Keratinocyte (primary cell): ENCODE measurements at regions not wholly inside any gene's neighbourhood (a gene's known extent, or its start where the extent isn't known, plus 50 kb on each side); places are given as distances from the start of the nearest gene placed in this dataset.
"Not testable (repeated sequence)": the region's sequence is repeated elsewhere in the genome, so short reads cannot be mapped to it uniquely, and the experiment has no call there.

ENCODE experiments used
- DNase-seq: peaks from one replicate; pipeline ENCODE4 v3.0.0-alpha.2; 2011; ENCODE audit warnings: low read depth, missing footprints, low spot score
- FAIRE-seq: peaks from 2 replicates; lab custom pipeline; 2011; peaks lifted over from hg19 to GRCh38; lab: Jason Lieb, UNC
- H2AFZ ChIP-seq: 2 replicates; pipeline ENCODE4 v1.6.0; 2012; ENCODE audit warnings: low read length, control low read depth, inconsistent platforms; ENCODE audit not compliant: control insufficient read depth
- H3K27ac ChIP-seq: 2 replicates; pipeline ENCODE4 v1.5.1; 2011; ENCODE audit warnings: low read length; ENCODE audit not compliant: control insufficient read depth, insufficient read depth
- H3K27me3 ChIP-seq: 3 replicates; pipeline ENCODE4 v1.6.0; 2011; ENCODE audit warnings: low read length; ENCODE audit not compliant: control insufficient read depth, insufficient read depth; ENCODE audit errors: extremely low read depth
- H3K36me3 ChIP-seq, 2 experiments: 2 replicates in 1 of 2; 3 replicates in 1 of 2; pipeline ENCODE4 v1.5.1; 2011; ENCODE audit warnings: low read length in 2 of 2, mild to moderate bottlenecking in 1 of 2; ENCODE audit not compliant: control insufficient read depth in 2 of 2, insufficient read depth in 2 of 2; ENCODE audit errors: extremely low read depth in 1 of 2
- H3K4me1 ChIP-seq: 3 replicates; pipeline ENCODE4 v1.5.1; 2011; ENCODE audit warnings: low read length; ENCODE audit not compliant: control insufficient read depth, insufficient read depth; ENCODE audit errors: extremely low read depth
- H3K4me2 ChIP-seq: 3 replicates; pipeline ENCODE4 v1.6.0; 2011; ENCODE audit warnings: low read depth, low read length; ENCODE audit not compliant: control insufficient read depth, insufficient read depth; ENCODE audit errors: extremely low read depth
- H3K4me3 ChIP-seq, 3 experiments: fragments of 200-600 bp in 1 of 3; sonication (generic) in 1 of 3; 2 replicates in 2 of 3; 3 replicates in 1 of 3; pipeline ENCODE4 v1.5.1; 2011 to 2016; ENCODE audit warnings: low read length in 3 of 3, mild to moderate bottlenecking in 3 of 3, control low read depth in 2 of 3, inconsistent platforms in 1 of 3, low read depth in 1 of 3, mixed read lengths in 1 of 3, mixed run types in 1 of 3, moderate library complexity in 1 of 3; ENCODE audit not compliant: control insufficient read depth in 2 of 3, insufficient read depth in 2 of 3; ENCODE audit errors: extremely low read depth in 1 of 3
- H3K79me2 ChIP-seq: 2 replicates; pipeline ENCODE4 v1.6.0; 2012; ENCODE audit warnings: low read length; ENCODE audit not compliant: control insufficient read depth, insufficient read depth
- H3K9ac ChIP-seq: 3 replicates; pipeline ENCODE4 v1.6.0; 2011; ENCODE audit warnings: low read length; ENCODE audit not compliant: control insufficient read depth, insufficient read depth; ENCODE audit errors: extremely low read depth
- H3K9me1 ChIP-seq: 3 replicates; pipeline ENCODE4 v1.6.0; 2011; ENCODE audit warnings: low read length; ENCODE audit not compliant: control insufficient read depth, insufficient read depth; ENCODE audit errors: extremely low read depth
- H3K9me3 ChIP-seq: 2 replicates; pipeline ENCODE4 v1.5.1; 2012; ENCODE audit warnings: low read depth, low read length; ENCODE audit not compliant: control insufficient read depth
- H4K20me1 ChIP-seq: 3 replicates; pipeline ENCODE4 v1.6.0; 2011; ENCODE audit warnings: low read length; ENCODE audit not compliant: control insufficient read depth, insufficient read depth; ENCODE audit errors: extremely low read depth
- CTCF ChIP-seq, 3 experiments: IDR thresholded peaks in 1 of 3; conservative IDR thresholded peaks in 1 of 3; optimal IDR thresholded peaks in 1 of 3; 2 replicates in 2 of 3; 3 replicates in 1 of 3; pipeline versions ENCODE3 to v1.5.1; 2011; ENCODE audit warnings: low read length in 3 of 3, mild to moderate bottlenecking in 3 of 3, moderate library complexity in 2 of 3, control low read depth in 1 of 3, inconsistent platforms in 1 of 3; ENCODE audit not compliant: insufficient read depth in 2 of 3; ENCODE audit errors: extremely low read depth in 1 of 3
- EZH2 ChIP-seq: IDR thresholded peaks from one replicate; pipeline ENCODE4 v1.6.1; 2012; ENCODE audit warnings: inconsistent platforms, mild to moderate bottlenecking, low read length, moderate library complexity
- dilution Hi-C: fragments of 300-500 bp; cut with MboI; formaldehyde crosslinking; loops from one replicate; pipeline ENCODE4 v1.7.0; 2020; ENCODE audit warnings: low sequenced_read_pairs; ENCODE audit not compliant: extremely low pct_ligation_motif_present

GRCh38 chr3:191593486-191593885 lies 132.5 kb downstream of the PYDC2 start:
- H3K9me1 ChIP-seq = no peaks in the 10 kb centered on the region
- no peak overlapping the region for H3K4me3 ChIP-seq
- H3K27ac ChIP-seq = no peak overlapping the region
- no peaks in the 10 kb centered on the region for H4K20me1 ChIP-seq
- no peak for FAIRE-seq
- no peak overlapping the region for H3K4me2 ChIP-seq
- no peaks in the 10 kb centered on the region for H3K36me3 ChIP-seq
- no peaks in the 10 kb centered on the region for H3K79me2 ChIP-seq
- dilution Hi-C loops = no loop called here
- no peak overlapping the region for H2AFZ ChIP-seq
- no peaks in the 10 kb centered on the region for H3K4me1 ChIP-seq
- DNase-seq = no peak
- H3K27me3 ChIP-seq = no peaks in the 10 kb centered on the region
- no peak overlapping the region for H3K9ac ChIP-seq
- no peaks in the 10 kb centered on the region for H3K9me3 ChIP-seq
- TF ChIP-seq CTCF (optimal IDR thresholded peaks at IDR 0.05 in 1 of 3, IDR thresholded peaks at IDR 0.05 in 1 of 3, conservative IDR thresholded peaks at IDR 0.05 in 1 of 3; ENCODE audit: extremely low read depth in 1 of 3, insufficient read depth in 2 of 3, low read length in 3 of 3) (no peak), EZH2 (no peak)

GRCh38 chr3:191615511-191615910 lies 154.5 kb downstream of the PYDC2 start:
- H4K20me1 ChIP-seq, H3K79me2 ChIP-seq, dilution Hi-C loops, H3K9ac ChIP-seq, H3K27ac ChIP-seq, H2AFZ ChIP-seq, H3K9me3 ChIP-seq, H3K27me3 ChIP-seq, H3K9me1 ChIP-seq, H3K4me1 ChIP-seq, H3K36me3 ChIP-seq, H3K4me2 ChIP-seq, H3K4me3 ChIP-seq, FAIRE-seq, DNase-seq: not testable (repeated sequence)

- dilution Hi-C loops = no loop called here
- Histone ChIP-seq H3K79me2 (no peaks in the 10 kb centered on the region), H3K9me3 (no peaks in the 10 kb centered on the region), H3K4me3 (no peak overlapping the region), H3K9me1 (no peaks in the 10 kb centered on the region), H3K27me3 (no peaks in the 10 kb centered on the region), H3K4me2 (no peak overlapping the region), H3K4me1 (no peaks in the 10 kb centered on the region), H4K20me1 (no peaks in the 10 kb centered on the region), H3K27ac (no peak overlapping the region), H3K36me3 (no peaks in the 10 kb centered on the region), H2AFZ (no peak overlapping the region), H3K9ac (no peak overlapping the region)
- TF ChIP-seq CTCF (optimal IDR thresholded peaks at IDR 0.05 in 1 of 3, IDR thresholded peaks at IDR 0.05 in 1 of 3, conservative IDR thresholded peaks at IDR 0.05 in 1 of 3; ENCODE audit: extremely low read depth in 1 of 3, insufficient read depth in 2 of 3, low read length in 3 of 3) (no peak), EZH2 (no peak)
- no peak for FAIRE-seq
- no peak for DNase-seq
These were observed 163.3 kb downstream of the PYDC2 start for GRCh38 chr3:191624299-191624698.
